MM.1S (cell line): ENCODE measurements at regions not wholly inside any gene's neighbourhood (a gene's known extent, or its start where the extent isn't known, plus 50 kb on each side); places are given as distances from the start of the nearest gene placed in this dataset.

ENCODE experiments used
- DNase-seq: peaks from one replicate; pipeline ENCODE4 v3.0.0-alpha.2; 2015
- H2AFZ ChIP-seq: fragments of 300-600 bp; sonication (generic); 2 replicates; pipeline ENCODE4 v1.6.0; 2016; ENCODE audit warnings: antibody characterized with exemption, low read length
- H3F3A ChIP-seq: fragments of 300-600 bp; sonication (generic); 2 replicates; pipeline ENCODE4 v1.6.1; 2016; ENCODE audit warnings: mild to moderate bottlenecking, antibody characterized with exemption, low read length, moderate library complexity, mixed read lengths; ENCODE audit not compliant: insufficient read depth
- H3K27ac ChIP-seq: fragments of 300-600 bp; sonication (generic); 2 replicates; pipeline ENCODE4 v1.5.1; 2016; ENCODE audit warnings: mild to moderate bottlenecking, low read length
- H3K27me3 ChIP-seq: fragments of 300-600 bp; sonication (generic); replicated peaks from 2 replicates; pipeline ENCODE4 v1.6.0; 2016; ENCODE audit warnings: low read length; ENCODE audit not compliant: insufficient read depth
- H3K36me3 ChIP-seq: fragments of 300-600 bp; sonication (generic); replicated peaks from 2 replicates; pipeline ENCODE4 v1.6.1; 2016; ENCODE audit warnings: mild to moderate bottlenecking, low read length, mixed read lengths; ENCODE audit not compliant: insufficient read depth
- H3K4me1 ChIP-seq: fragments of 300-600 bp; sonication (generic); 2 replicates; pipeline ENCODE4 v1.6.1; 2016; ENCODE audit warnings: low read length, mixed read lengths
- H3K4me2 ChIP-seq: fragments of 300-600 bp; sonication (generic); 2 replicates; pipeline ENCODE4 v1.6.0; 2016; ENCODE audit warnings: low read depth, low read length
- H3K4me3 ChIP-seq: fragments of 300-600 bp; sonication (generic); 2 replicates; pipeline ENCODE4 v1.5.1; 2016; ENCODE audit warnings: low read length, mixed read lengths
- H3K79me2 ChIP-seq: fragments of 300-600 bp; sonication (generic); 2 replicates; pipeline ENCODE4 v1.6.1; 2016; ENCODE audit warnings: mixed run types, low read length, mixed read lengths
- H3K9ac ChIP-seq: fragments of 300-600 bp; sonication (generic); 2 replicates; pipeline ENCODE4 v1.6.1; 2016; ENCODE audit warnings: low read length, mixed read lengths
- H3K9me2 ChIP-seq: fragments of 300-600 bp; sonication (generic); replicated peaks from 2 replicates; pipeline ENCODE4 v1.6.1; 2016; ENCODE audit warnings: mild to moderate bottlenecking, low read length, mixed read lengths; ENCODE audit not compliant: insufficient read depth
- H3K9me3 ChIP-seq: fragments of 300-600 bp; sonication (generic); replicated peaks from 2 replicates; pipeline ENCODE4 v1.6.1; 2016; ENCODE audit warnings: mild to moderate bottlenecking, low read length, mixed read lengths; ENCODE audit not compliant: insufficient read depth
- H4K20me1 ChIP-seq: fragments of 300-600 bp; sonication (generic); 2 replicates; pipeline ENCODE4 v1.6.1; 2016; ENCODE audit warnings: mild to moderate bottlenecking, low read length, moderate library complexity, mixed read lengths; ENCODE audit not compliant: insufficient read depth
- EZH2 ChIP-seq: fragments of 300-600 bp; sonication (generic); optimal IDR thresholded peaks from 2 replicates; pipeline ENCODE3; 2017; ENCODE audit warnings: low read depth, mild to moderate bottlenecking, antibody characterized with exemption, low read length, mixed read lengths
- EZH2phosphoT487 ChIP-seq: fragments of 300-600 bp; sonication (generic); IDR thresholded peaks from 2 replicates; pipeline ENCODE4 v1.6.1; 2018; ENCODE audit warnings: antibody characterized with exemption, low read length
- TF ChIP-seq, protein P1 (sequence below): fragments of 300-600 bp; sonication (generic); IDR thresholded peaks from 2 replicates; pipeline ENCODE4 v1.5.1; 2016; ENCODE audit warnings: antibody characterized with exemption, low read length, mixed read lengths

DNA sequence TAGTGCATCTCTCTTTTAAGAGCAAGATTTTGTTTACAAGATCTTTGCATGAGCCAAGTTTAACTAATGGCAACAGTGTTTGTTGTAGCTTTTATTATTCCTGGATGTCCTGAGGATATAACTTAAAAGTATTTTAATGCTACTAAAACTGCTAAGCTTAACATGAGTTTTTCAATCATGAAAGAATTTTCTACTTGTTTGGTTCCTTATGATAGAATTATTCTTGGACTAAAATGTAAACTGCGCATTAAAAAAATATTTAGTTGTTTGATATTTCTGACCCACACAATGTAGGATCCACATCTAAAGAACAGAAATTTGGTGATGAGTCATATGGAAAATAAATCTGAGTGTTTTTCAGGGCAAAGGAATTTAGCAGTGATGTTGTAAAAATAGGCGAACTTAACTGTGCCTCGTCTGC lies 70.8 kb downstream of the RAP2B start:
- Histone ChIP-seq H3K4me1 (no peaks in the 10 kb centered on the region), H2AFZ (no peak overlapping the region), H4K20me1 (no peaks in the 10 kb centered on the region), H3K79me2 (no peaks in the 10 kb centered on the region), H3K27ac (no peak overlapping the region), H3K4me2 (no peak overlapping the region), H3K4me3 (no peak overlapping the region), H3K9me2 (no peaks in the 10 kb centered on the region), H3K36me3 (no peaks in the 10 kb centered on the region), H3F3A (no peaks in the 10 kb centered on the region), H3K27me3 (no peaks in the 10 kb centered on the region), H3K9ac (no peak overlapping the region), H3K9me3 (no peaks in the 10 kb centered on the region)
- DNase-seq: no peak
- TF ChIP-seq, protein P1, sequence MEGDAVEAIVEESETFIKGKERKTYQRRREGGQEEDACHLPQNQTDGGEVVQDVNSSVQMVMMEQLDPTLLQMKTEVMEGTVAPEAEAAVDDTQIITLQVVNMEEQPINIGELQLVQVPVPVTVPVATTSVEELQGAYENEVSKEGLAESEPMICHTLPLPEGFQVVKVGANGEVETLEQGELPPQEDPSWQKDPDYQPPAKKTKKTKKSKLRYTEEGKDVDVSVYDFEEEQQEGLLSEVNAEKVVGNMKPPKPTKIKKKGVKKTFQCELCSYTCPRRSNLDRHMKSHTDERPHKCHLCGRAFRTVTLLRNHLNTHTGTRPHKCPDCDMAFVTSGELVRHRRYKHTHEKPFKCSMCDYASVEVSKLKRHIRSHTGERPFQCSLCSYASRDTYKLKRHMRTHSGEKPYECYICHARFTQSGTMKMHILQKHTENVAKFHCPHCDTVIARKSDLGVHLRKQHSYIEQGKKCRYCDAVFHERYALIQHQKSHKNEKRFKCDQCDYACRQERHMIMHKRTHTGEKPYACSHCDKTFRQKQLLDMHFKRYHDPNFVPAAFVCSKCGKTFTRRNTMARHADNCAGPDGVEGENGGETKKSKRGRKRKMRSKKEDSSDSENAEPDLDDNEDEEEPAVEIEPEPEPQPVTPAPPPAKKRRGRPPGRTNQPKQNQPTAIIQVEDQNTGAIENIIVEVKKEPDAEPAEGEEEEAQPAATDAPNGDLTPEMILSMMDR: no peak
- TF ChIP-seq EZH2phosphoT487 (no peak), EZH2 (no peak)

DNA sequence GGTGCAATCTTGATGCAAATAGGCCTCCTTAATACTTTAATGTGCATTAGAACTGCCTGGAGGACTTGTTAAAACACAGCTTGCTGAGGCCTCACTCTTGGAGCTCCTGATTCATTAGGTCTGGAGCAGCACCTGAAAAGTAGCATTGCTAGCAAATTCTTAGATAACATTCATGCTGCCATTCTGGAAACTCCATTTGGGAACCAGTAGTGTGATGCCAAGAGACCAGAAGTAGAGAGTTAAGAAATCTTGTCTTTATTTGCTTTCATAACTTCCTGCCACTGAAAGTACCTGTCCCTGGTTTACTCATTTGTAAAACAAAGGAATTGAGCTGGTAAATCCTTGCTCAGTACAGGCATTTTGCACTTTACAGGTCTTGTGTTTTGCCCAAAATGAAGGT lies 72.0 kb downstream of the RAP2B start:
- H3K9ac ChIP-seq: no peak overlapping the region
- no peaks in the 10 kb centered on the region for H3K4me1 ChIP-seq
- H2AFZ ChIP-seq: no peak overlapping the region
- H3K27me3 ChIP-seq: no peaks in the 10 kb centered on the region
- no peaks in the 10 kb centered on the region for H3K79me2 ChIP-seq
- no peaks in the 10 kb centered on the region for H3F3A ChIP-seq
- H3K9me2 ChIP-seq: no peaks in the 10 kb centered on the region
- no peaks in the 10 kb centered on the region for H3K9me3 ChIP-seq
- H3K36me3 ChIP-seq: no peaks in the 10 kb centered on the region
- no peak overlapping the region for H3K4me2 ChIP-seq
- no peak overlapping the region for H3K4me3 ChIP-seq
- H4K20me1 ChIP-seq: no peaks in the 10 kb centered on the region
- TF ChIP-seq EZH2phosphoT487: no peak
- TF ChIP-seq EZH2: no peak
- TF ChIP-seq, protein P1: no peak
- no peak for DNase-seq
- no peak overlapping the region for H3K27ac ChIP-seq

DNA sequence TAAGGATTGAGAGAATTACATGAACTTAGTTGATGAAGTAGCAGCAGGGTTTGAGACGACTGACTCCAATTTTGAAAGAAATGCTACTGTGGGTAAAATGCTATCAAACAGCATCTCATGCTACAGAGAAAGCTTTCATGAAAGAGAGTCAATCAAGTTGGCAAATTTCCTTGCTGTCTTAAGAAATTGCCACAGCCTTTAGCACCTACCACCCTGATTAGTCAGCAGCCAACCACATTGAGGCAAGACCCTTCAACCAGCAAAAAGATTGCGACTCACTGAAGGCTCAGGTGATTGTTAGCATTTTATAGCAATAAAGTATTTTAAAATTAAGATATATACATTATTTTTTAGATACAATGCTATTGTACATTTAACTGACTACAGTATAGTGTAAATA lies 80.9 kb downstream of the RAP2B start:
- Histone ChIP-seq H3K27ac (no peak overlapping the region), H3K9ac (no peak overlapping the region), H3K27me3 (no peaks in the 10 kb centered on the region), H3K79me2 (no peaks in the 10 kb centered on the region), H3K4me1 (no peaks in the 10 kb centered on the region), H3K36me3 (no peaks in the 10 kb centered on the region), H3K9me2 (no peaks in the 10 kb centered on the region), H2AFZ (no peak overlapping the region), H3K4me2 (no peak overlapping the region), H3K9me3 (no peaks in the 10 kb centered on the region), H3F3A (no peaks in the 10 kb centered on the region), H3K4me3 (no peak overlapping the region), H4K20me1 (no peaks in the 10 kb centered on the region)
- DNase-seq: no peak
- TF ChIP-seq EZH2 (no peak), EZH2phosphoT487 (no peak)
- TF ChIP-seq, protein P1: no peak
